DMS 273 treated with DMSO at 0.1 percent for 48 hours (cell line): ENCODE measurements at regions not wholly inside any gene's neighbourhood (a gene's known extent, or its start where the extent isn't known, plus 50 kb on each side); places are given as distances from the start of the nearest gene placed in this dataset.
"Not testable (repeated sequence)": the region's sequence is repeated elsewhere in the genome, so short reads cannot be mapped to it uniquely, and the experiment has no call there.

Experiments used
- DNase-seq: peaks from one replicate; lab custom pipeline; 2025; lab: John Stamatoyannopoulos, UW

DNA sequence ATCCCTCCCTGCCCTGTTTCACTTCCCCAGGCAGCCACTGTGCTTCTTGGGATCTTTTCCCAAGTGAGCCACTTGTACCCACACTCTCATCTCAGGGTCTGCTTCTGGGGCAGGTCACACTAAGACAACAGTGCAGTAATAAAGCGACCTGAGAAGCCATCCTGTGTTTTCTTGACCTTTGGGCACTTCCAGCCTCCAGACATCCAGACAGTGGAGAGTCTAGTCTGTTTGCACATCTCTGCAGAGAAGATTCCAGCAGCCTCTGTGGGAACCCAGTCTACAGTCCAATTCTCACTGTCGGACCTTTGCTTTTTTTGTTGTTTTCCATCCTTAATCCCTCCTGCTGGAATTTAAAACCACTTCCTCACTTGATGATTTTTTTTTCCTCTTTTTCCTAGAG is 50.3 kb upstream of the ATP6AP2 start:
- no peak for DNase-seq

DNA sequence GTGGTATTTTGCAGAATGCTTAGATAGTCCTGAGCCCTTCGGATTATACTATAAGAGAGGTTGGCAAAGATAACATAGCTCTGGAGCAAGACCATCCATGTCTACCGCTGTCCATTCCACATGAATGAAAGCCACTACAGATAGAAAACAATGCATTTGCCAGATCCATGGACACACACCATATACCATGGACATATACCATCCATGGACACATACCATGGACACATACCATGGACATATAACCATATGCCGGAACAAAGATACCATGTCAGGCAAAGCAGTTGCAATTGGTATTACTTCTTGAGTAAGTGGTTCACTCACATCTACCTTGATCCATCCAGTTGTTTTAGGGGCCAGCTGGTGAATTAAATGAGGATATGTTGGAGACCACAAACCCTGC is 53.2 kb upstream of the ATP6AP2 start:
- no peak for DNase-seq

DNA sequence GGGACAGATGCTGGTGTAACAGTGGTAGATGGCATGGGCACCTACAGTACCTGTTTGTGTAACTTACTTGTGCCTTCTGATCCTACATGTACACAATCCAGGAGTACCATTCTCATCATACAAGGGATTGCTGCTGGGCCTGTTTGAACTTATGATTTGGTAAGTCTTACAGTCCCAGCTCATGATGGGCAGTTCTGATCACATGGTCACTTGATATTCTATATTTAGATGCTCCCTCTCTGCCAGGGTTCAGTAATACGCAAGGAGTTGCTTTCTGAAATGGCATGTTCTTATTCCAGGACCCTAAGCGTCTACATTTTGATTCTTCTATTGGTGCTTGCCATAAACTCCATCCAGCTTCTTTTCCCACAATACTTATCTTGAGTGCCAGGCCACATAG is 54.4 kb upstream of the ATP6AP2 start:
- no peak for DNase-seq

DNA sequence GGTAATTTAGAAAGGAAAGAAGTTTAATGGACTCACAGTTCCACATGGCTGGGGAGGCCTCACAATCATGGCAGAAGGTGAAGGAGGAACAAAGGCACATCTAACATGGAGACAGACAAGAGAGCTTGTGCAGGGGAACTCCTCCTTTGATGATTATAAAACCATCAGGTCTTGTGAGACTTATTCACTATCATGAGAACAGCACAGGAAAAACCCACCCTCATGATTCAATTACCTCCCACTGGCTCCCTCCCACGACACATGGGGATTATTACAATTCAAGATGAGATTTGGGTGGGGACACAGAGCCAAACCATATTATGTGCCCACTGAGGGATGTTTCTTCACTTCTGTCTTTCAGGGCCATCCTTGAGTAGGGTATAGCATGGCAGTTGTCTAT is 54.9 kb upstream of the ATP6AP2 start:
- DNase-seq = not testable (repeated sequence)

DNA sequence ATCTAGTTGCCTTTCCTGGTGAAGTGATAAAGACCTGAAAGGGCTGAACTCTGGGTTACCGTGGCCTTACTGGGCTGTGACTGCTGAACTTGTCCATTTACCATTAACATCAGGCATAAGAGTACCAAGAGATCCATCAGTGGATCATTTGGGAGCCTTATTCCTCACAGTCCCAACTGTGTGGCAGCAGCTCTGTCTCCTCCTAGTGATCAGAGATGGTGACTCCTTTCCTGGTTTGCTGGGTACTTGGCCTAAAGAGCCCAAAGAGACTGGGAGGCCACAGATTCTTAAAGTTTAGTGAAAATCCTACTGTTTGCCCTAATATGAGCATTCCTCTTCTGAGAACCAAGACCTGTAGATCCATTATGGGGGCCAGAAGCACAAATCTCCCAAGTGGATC is 56.3 kb upstream of the ATP6AP2 start:
- DNase-seq = no peak

DNA sequence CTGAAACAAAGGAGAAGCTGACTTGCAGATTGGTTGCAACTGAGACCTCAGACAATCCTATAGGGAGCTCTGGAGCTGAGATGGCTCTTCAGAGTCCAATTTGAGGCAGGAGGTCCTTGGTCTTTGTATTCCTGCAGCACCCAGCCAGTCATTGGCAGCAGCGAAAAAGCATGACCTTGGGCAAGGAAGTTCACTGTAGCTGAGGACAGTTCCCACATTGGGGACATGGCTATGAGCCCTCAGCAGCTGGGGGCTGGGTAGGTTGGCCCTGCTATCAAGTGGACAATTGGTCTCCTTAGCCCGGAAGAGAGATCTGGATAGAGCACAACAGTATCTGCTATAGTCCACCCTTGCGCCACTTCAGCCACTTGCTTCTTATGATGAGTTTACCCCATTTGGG is 56.9 kb upstream of the ATP6AP2 start:
- DNase-seq = no peak

DNA sequence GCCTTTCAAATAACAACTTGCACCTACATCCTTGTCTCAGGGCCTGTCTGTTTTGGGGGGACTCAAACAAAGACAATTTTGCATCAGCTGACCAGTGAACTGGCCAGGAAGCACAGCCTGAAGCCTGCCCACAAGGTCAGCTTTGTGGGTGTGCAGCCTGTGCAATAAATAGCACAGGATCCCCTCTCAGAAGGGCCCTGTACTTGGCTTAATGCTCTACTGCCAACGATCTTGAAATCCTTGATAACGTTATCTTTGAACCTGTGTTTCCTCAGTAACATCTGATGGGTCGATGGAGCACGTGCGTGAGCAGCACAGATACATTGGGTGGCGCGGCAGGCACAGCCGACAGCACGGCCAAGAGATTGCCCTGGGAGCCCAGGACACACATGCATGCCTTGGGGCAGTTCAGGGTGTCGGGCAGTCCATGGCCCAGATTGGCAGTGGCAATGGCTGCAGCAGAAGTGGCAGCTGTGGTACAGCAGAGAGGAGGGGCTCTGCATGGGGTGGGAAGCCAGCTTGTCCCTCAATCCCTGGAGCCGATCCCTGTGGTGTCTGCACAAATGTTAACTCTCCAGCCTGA is 58.8 kb upstream of the ATP6AP2 start:
- DNase-seq = no peak

DNA sequence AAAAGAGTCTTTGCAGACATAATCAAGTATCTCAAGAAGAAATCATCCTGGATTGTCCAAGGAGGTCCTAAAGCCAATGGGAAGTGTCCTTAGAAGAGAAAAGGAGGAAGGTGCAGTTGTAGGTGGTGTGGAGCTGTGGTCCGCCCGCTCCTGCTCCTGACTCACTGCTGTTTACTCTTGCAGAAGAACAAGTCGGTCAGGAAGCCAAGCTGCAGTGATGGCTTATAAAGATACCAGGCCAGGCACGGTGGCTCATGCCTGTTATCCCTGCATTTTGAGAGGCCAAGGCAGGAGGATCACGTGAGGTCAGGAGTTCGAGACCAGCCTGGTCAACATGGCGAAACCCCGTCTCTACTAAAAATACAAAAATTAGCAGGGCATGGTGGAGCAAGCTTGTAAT is 66.4 kb upstream of the ATP6AP2 start:
- DNase-seq = no peak

DNA sequence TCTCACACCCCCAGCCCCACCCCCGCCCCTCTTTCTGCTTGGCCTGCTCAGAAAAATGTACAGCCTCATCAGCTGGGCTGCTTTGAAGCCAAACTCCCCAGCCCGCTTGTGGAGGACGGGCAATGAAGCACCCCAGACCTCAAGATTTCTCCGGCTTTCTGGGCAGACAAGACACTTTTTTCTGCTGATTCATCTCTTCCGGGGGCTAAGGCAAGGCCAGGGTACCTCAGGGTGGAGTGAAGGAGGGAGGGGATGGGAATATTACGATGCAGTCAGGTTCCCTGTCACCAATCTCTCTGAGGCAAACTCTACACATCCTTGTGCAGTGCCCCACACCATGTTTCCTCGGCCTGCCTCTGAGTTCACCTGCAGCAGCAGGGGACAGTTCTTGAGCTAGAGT is 66.9 kb upstream of the ATP6AP2 start:
- DNase-seq = no peak

DNA sequence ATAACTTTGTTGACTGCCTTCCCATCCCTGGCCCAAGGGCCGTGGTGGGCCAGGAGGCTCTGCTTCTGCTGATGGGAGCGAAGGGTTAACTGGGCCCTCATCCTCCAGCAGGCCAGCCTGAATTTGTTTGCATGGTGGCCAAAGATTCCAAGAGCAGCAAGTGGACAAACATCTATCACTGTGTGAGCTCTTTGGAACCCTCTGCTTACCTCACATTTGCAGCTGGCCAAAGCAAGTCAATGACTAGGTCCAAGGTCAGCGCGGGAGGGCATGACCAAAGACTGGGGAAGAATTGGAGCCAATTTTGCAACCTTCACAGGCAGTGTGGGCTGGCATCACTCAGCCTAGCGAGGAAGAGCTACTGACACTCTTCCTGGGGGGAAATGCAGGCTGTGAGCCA is 67.8 kb upstream of the ATP6AP2 start:
- DNase-seq = no peak

DNA sequence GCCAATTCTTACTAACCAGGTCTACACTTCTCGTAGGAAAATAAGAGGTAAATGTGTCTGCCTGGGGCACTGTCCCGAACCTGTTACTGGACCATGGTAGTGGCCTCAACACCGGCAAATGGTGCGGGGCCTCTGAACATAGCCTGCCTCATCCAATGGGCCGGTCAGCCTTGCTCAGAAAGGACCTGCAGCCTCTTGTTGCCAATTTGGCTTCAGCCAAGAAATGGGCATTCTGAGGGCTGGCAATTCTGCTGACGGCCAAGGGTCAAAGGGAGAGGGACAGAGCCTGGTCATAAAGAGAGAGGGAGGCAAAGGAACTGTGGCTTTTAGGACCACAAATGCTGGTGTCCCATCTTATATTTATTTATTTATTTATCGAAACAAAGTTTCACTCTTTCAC is 69.5 kb upstream of the ATP6AP2 start:
- no peak for DNase-seq

DNA sequence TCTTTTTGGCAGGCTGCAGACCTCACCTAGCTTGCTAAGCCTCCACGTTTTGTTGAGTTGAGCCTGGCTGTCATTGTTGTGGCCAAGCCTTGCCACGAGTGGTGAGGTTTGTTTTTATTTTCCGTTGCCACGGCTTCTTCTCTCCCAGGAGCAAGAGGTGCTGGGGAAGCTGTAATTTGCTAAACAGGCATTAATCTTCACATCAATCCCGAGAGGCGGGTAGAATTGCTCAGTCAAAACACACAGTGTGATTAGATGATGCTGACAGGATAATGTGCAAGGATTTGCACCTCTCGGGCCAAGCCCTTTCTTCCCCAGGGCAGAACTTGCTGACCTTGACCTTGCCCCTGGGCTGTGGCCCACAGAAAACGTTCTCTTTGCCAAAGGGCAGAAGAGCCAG is 72.2 kb upstream of the ATP6AP2 start:
- no peak for DNase-seq

DNA sequence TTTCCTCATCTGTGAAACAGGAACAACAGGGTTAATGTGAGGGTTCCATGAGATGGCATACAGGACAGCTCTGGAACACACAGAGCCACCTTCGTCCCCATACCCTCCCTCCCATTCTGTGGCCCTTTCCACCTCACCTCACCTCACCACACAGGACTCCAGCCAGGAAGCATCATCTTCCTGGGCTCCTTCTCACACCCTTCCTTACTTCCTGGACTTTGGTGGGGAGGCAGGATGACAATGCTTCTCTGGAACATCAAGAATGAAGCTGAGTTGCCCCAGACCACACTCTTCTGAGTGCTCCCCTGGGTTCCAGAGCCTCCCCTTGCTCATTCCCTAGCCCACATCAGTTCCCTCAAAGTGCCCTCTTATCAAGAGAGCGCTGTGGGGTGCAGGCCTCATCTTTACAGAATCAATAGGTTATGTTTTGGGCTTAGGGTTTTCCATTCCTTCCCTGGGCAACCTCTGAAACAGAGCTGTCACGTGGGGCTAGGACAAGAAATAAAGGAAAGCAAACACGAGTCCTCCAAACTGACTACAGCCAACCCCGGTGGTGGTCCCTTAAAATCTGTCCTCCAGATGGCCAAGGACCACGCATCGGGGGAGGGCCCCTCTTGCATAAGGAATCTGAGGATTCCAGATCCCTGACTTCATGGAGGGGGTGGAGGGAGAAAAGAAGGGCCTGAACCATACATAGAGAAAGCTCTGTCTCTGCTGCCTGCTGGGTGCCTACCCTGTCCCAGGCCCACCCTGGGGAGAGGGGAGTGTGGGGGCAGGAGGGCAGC is 74.4 kb upstream of the ATP6AP2 start:
- no peak for DNase-seq

DNA sequence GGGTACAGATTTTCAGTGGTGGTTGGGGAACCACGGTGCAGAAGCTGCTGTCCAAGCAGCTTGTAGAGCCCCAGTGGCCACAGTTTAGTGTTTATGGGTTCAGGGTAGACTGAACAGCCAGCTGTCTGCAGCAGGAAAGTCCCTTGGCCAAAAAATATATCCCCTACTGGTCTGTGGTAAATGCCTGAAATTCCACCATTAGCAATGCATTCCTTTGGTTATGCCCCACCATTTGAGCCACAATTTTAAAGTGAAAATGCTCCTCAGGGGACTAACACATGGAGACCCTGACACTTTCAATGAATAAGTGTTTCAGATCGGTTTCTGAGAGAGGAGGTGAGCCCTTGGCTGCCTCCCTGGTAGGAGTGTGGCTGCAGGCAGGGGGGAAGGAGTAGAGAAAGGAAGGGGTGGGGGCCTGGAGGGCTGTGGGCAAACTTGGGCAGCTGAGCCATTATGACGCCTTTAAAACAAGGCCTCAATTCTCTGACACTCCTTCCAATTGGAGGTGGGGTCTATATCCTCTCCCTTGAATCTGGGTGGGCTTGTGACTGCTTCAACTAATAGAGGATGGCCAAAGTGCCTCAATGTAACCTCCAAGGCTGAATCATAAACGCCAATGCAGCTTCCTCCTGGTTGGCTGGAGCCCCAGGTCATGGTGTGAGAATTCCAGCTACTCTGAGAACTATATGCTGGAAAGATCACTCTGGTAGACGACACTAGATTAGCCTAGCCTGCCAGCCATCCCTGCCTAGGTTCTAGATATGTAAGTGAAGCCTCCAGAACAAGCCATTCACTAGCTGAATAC is 75.8 kb upstream of the ATP6AP2 start:
- DNase-seq = no peak

DNA sequence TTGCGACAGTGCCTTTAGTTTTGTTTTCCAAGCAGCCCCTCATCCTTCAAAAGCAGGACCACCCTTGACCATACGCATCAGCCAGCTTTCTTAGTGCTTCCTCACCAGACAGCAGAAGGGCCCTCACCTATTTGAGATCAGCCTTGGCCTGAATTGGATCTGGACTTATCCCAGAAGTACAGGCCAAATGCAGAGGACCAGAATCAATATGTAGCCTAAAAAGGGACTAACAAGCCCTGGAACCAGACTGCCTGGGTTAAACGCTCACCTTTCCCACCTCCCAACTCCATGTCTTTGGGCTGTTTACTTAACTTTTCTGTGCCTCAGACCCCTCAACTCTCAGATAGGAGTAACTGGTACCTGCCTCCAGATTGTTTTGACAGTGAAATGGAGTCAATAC is 77.7 kb upstream of the ATP6AP2 start:
- no peak for DNase-seq

DNA sequence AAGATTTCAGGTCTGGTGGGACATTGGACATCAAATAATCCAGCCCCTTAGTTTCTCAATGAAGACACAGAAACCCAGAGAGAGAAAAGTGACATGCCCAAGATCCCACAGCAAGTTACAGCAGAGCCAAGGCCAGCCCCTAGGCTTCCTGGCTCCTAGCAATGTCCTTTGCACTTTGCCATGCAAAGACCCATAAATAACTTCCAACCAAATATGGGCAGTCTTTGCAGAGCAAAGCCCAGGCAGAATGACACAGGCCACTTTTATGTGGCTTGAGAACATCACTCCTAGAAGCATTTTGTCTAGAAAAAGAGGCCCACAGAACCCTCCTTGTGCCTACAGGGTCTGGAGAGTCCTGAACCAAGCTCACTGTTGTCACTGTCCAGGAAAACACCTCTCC is 78.1 kb upstream of the ATP6AP2 start:
- no peak for DNase-seq

DNA sequence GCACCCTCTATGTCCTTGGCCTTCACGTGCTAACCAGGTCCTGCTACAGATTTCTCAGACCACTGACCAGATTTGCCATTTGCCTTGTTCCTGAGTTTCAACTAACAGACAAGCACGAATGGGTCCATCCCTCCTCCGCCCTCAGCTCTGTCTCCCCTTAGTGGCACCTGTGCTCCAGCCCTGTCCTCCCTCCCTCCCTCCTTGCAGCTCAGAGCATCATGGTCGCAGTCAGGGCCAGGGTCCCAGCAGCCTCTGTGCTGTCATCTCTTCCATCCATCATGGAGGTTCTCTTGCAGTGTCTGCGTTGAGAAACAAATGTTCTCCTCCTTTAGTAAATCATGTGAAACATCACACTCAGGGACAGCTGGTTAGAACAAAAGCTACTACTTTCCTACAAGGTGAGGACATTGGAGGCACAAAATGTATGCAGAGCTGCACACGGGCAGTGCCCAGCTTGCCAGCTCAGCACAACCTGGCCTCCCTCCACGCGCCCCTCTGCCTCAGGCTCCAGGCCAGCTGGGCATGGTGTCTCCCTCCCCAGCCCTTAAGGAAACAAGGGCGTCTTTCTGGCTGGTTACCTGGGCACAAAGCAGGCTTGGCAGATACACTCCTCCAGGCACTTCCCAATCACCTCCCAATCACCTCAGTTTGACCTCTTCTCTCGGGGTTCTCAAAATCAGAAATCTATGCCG is 79.5 kb upstream of the ATP6AP2 start:
- no peak for DNase-seq

DNA sequence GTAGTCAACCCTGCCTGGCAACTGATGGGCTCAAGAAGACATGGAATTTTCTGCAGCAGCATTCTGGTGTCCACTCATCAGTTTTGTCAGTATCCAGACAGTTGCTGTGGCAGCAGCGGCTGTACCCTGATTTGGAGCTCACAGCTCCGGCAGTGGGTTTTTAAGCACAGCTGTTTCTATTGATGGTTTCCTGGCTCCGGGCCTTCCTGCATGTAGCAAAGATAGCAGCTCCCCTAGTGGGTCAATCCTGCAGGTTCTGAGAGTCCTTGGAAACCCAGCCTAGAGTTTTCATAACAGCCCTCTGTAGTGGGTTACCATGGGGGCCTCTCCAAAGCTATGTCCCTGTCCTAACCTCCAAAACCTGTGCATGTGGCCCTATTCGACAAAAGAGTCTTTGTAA is 84.0 kb upstream of the ATP6AP2 start:
- peak; percentile 38 for DNase-seq

DNA sequence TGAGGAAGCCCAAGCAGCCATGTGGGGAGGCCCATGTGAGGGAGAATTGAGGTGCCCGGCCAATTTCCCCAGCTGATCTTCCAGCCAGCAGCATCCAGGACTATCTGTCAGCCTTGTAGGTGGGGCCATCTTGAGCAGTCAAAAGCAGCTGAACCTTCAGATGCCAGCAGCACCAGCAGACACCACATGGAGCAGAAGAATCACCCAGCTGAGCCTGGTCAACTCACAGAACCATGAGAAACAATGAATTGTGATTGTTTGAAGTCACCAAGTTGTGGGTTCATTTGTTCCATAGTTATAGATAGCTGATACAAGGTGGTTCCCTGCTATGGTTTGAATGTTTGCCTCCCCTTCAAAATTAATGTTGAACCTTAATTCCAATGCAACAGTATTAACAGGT is 85.1 kb upstream of the ATP6AP2 start:
- DNase-seq = no peak

DNA sequence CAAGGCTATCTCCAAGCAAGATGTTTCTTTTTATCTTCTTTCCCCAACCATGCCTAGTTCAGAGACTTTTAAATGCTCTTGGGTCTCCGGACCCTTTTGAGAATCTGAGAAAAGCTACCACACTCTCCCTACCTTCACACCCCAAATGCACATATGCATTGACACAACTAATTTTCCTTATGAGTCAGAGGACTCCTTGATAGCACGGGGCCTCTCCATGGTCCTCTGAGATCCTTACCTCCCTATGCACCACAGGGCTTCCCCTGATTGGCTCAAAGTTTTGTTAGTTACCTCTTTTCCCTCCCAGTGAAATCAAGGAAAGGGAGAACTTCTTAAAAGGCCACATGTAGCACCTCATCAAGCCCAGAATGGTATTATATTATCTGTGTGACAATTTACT is 86.8 kb upstream of the ATP6AP2 start:
- DNase-seq = no peak

DNA sequence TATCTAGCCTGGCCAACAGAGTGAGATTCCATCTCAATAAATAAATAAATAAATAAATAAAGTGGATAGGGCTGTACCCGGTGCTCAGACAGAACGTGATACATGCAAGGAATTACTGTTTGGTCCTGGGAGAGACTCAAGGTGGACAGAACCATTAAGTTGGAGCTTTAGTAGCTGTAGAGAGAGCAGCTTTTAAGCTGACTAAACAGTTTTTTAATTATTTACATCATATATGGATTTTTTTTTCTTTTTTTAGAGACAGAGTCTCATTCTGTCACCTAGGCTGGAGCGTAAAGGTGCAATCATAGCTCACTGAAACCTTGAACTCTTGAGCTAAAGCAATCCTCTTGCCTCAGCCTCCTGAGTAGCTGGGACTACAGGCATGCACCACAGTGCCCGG is 92.5 kb upstream of the ATP6AP2 start:
- no peak for DNase-seq

DNA sequence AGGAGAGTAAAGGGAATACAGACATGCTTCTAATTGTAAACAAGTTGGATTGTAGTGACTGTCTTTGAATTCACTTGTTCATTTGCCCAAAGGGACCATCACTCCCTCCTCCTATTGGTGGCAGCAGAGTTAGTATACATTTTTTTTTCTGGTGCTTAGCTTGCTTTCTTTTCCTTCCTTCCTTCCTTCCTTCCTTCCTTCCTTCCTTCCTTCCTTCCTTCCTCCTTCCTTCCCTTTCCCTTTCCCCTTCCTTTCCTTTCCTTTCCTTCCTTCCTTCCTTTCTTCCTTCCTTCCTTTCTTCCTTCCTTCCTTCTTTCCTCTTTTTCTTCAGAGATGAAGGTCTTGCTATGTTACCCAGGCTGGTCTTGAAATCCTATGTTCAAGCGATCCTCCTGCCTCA is 94.8 kb upstream of the ATP6AP2 start:
- DNase-seq = no peak
